Thymus (tissue), 11 donors: ENCODE measurements at regions not wholly inside any gene's neighbourhood (a gene's known extent, or its start where the extent isn't known, plus 50 kb on each side); places are given as distances from the start of the nearest gene placed in this dataset.

Source experiments
- DNase-seq, 9 donors: peaks; one replicate each; pipeline ENCODE4 v3.0.0-alpha.2; 2013; ENCODE audit warnings: low spot score in 9 of 9, low read depth in 6 of 9, missing footprints in 1 of 9
- H3K27ac ChIP-seq, 2 donors: one replicate each; pipeline ENCODE4 v1.5.1; 2013; ENCODE audit warnings: control low read depth in 1 of 2, low read depth in 1 of 2, low read length in 1 of 2, mild to moderate bottlenecking in 1 of 2, moderate library complexity in 1 of 2
- H3K27me3 ChIP-seq, 2 donors: one replicate each; pipeline ENCODE4 v1.5.1; 2013; ENCODE audit warnings: low read length in 1 of 2; ENCODE audit not compliant: control insufficient read depth in 2 of 2, insufficient read depth in 1 of 2
- H3K36me3 ChIP-seq, 2 donors: one replicate each; pipeline ENCODE4 v1.5.1; 2013; ENCODE audit warnings: low read length in 1 of 2, mild to moderate bottlenecking in 1 of 2, moderate library complexity in 1 of 2; ENCODE audit not compliant: control insufficient read depth in 2 of 2, insufficient read depth in 2 of 2
- H3K4me1 ChIP-seq, 2 donors: one replicate each; pipeline ENCODE4 v1.5.1; 2013; ENCODE audit warnings: low read length in 2 of 2; ENCODE audit not compliant: control insufficient read depth in 2 of 2, insufficient read depth in 2 of 2
- H3K4me3 ChIP-seq, 2 donors: one replicate each; pipeline ENCODE4 v1.5.1; 2013; ENCODE audit warnings: low read length in 2 of 2, control low read depth in 1 of 2, mild to moderate bottlenecking in 1 of 2
- H3K9me3 ChIP-seq, 2 donors: one replicate each; pipeline ENCODE4 v1.5.1; 2013; ENCODE audit warnings: low read length in 1 of 2, mild to moderate bottlenecking in 1 of 2; ENCODE audit not compliant: control insufficient read depth in 2 of 2, insufficient read depth in 1 of 2
- WGBS: extraction: QIAGEN DNeasy Blood & Tissue Kit; methylation state at CpG from one replicate; pipeline ENCODE4 v1.1.7; 2013; 5-methylcytosine and 5-hydroxymethylcytosine counted together
- donor health status: healthy.

- H3K9me3 ChIP-seq = no peaks in the 10 kb centered on the region
- H3K4me3 ChIP-seq = no peak overlapping the region
- no peak for DNase-seq
- WGBS = 99% methylated on average over 1 of the region's 1 CpG
- peaks cover 17 to 24% of the 10 kb centered on the region in 2 donors for H3K4me1 ChIP-seq
- H3K27ac ChIP-seq = no peak overlapping the region
- H3K36me3 ChIP-seq = no peaks in the 10 kb centered on the region
- H3K27me3 ChIP-seq = no peaks in the 10 kb centered on the region
Measured at GRCh38 chr3:29138171-29138570, 142.7 kb upstream of the RBMS3 start.

GRCh38 chr3:29140666-29141065 is 140.2 kb upstream of the RBMS3 start:
- Histone ChIP-seq H3K4me3 (no peak overlapping the region), H3K36me3 (no peaks in the 10 kb centered on the region), H3K27me3 (no peaks in the 10 kb centered on the region), H3K9me3 (no peaks in the 10 kb centered on the region), H3K4me1 (peaks cover 30 to 41% of the 10 kb centered on the region in 2 donors), H3K27ac (peak overlapping the region; percentile 13 to 46)
- DNase-seq = peak in 5 of 9 donors; percentile 36 to 76 (median 48)
- 8% methylated on average over 1 of the region's 1 CpG for WGBS

GRCh38 chr3:29141197-29141917 is 139.5 kb upstream of the RBMS3 start:
- Histone ChIP-seq H3K4me1 (peaks cover 34 to 47% of the 10 kb centered on the region in 2 donors), H3K27ac (peak overlapping the region; percentile 13 to 55), H3K4me3 (no peak overlapping the region), H3K36me3 (no peaks in the 10 kb centered on the region), H3K27me3 (no peaks in the 10 kb centered on the region), H3K9me3 (no peaks in the 10 kb centered on the region)
- DNase-seq = no peak
- 53% methylated on average over 4 of the region's 4 CpGs for WGBS

GRCh38 chr3:29141918-29142275 is 139.0 kb upstream of the RBMS3 start:
- 97% methylated on average over 2 of the region's 2 CpGs for WGBS
- Histone ChIP-seq H3K9me3 (no peaks in the 10 kb centered on the region), H3K27me3 (no peaks in the 10 kb centered on the region), H3K4me1 (peaks cover 34 to 47% of the 10 kb centered on the region in 2 donors), H3K27ac (no peak overlapping the region), H3K36me3 (no peaks in the 10 kb centered on the region), H3K4me3 (no peak overlapping the region)
- DNase-seq = no peak

- no peak overlapping the region for H3K4me3 ChIP-seq
- H3K4me1 ChIP-seq = peaks cover 34 to 44% of the 10 kb centered on the region in 2 donors
- no peak for DNase-seq
- H3K36me3 ChIP-seq = no peaks in the 10 kb centered on the region
- no peaks in the 10 kb centered on the region for H3K27me3 ChIP-seq
- H3K27ac ChIP-seq = no peak overlapping the region
- 76% methylated on average over 3 of the region's 3 CpGs for WGBS
- no peaks in the 10 kb centered on the region for H3K9me3 ChIP-seq
Measured at GRCh38 chr3:29143151-29143550, 137.7 kb upstream of the RBMS3 start.

GRCh38 chr3:29144361-29144760 is 136.5 kb upstream of the RBMS3 start:
- no peaks in the 10 kb centered on the region for H3K9me3 ChIP-seq
- H3K27ac ChIP-seq = peak overlapping the region; percentile 43 to 44
- 11% methylated on average over 3 of the region's 3 CpGs for WGBS
- H3K4me3 ChIP-seq = no peak overlapping the region
- no peaks in the 10 kb centered on the region for H3K36me3 ChIP-seq
- no peaks in the 10 kb centered on the region for H3K27me3 ChIP-seq
- peaks cover 34 to 44% of the 10 kb centered on the region in 2 donors for H3K4me1 ChIP-seq
- DNase-seq = peak in 1 of 9 donors; percentile 48

GRCh38 chr3:29144807-29145206 is 136.1 kb upstream of the RBMS3 start:
- DNase-seq = peak in 1 of 9 donors; percentile 47
- WGBS = 72% methylated on average over 4 of the region's 4 CpGs
- peaks cover 34 to 44% of the 10 kb centered on the region in 2 donors for H3K4me1 ChIP-seq

GRCh38 chr3:29145360-29145759 is 135.5 kb upstream of the RBMS3 start:
- Histone ChIP-seq H3K4me1 (peaks cover 30 to 39% of the 10 kb centered on the region in 2 donors), H3K27me3 (no peaks in the 10 kb centered on the region), H3K27ac (peak overlapping the region in 1 of 2 donors; percentile 10), H3K9me3 (no peaks in the 10 kb centered on the region), H3K36me3 (no peaks in the 10 kb centered on the region), H3K4me3 (no peak overlapping the region)
- DNase-seq = peak in 5 of 9 donors; percentile 33 to 88 (median 60)
- 9% methylated on average over 1 of the region's 1 CpG for WGBS

More at GRCh38 chr3:29144807-29145206, 136.1 kb upstream of the RBMS3 start:
- H3K9me3 ChIP-seq = no peaks in the 10 kb centered on the region
- H3K36me3 ChIP-seq = no peaks in the 10 kb centered on the region
- no peaks in the 10 kb centered on the region for H3K27me3 ChIP-seq
- peak overlapping the region; percentile 10 to 11 for H3K27ac ChIP-seq
- H3K4me3 ChIP-seq = no peak overlapping the region

GRCh38 chr3:29152379-29152778 is 128.5 kb upstream of the RBMS3 start:
- Histone ChIP-seq H3K36me3 (no peaks in the 10 kb centered on the region), H3K9me3 (no peaks in the 10 kb centered on the region), H3K4me1 (no peaks in the 10 kb centered on the region), H3K27me3 (no peaks in the 10 kb centered on the region), H3K4me3 (no peak overlapping the region), H3K27ac (no peak overlapping the region)
- WGBS = 95% methylated on average over 2 of the region's 2 CpGs
- DNase-seq = no peak
